Breast epithelium (tissue), 4 donors: ENCODE measurements at regions not wholly inside any gene's neighbourhood (a gene's known extent, or its start where the extent isn't known, plus 50 kb on each side); places are given as distances from the start of the nearest gene placed in this dataset.

Experiments used
- DNase-seq, 2 donors: peaks; one replicate each; pipeline ENCODE4 v3.0.0-alpha.2; 2019; ENCODE audit warnings: low spot score in 2 of 2
- H3K27ac ChIP-seq, 2 donors: fragments of 200-600 bp; sonication (generic) in 1 of 2; one replicate each; pipeline ENCODE4 v1.5.1; 2016 to 2019; ENCODE audit warnings: mild to moderate bottlenecking in 1 of 2
- H3K27me3 ChIP-seq, 2 donors: fragments of 200-600 bp; sonication (generic) in 1 of 2; one replicate each; pipeline versions ENCODE4 v1.5.1 to v1.6.0; 2017 to 2019; ENCODE audit warnings: control low read depth in 1 of 2, mild to moderate bottlenecking in 1 of 2
- H3K36me3 ChIP-seq: fragments of 200-600 bp; one replicate; pipeline ENCODE4 v1.5.1; 2019
- H3K4me1 ChIP-seq, 2 donors: fragments of 200-600 bp; sonication (generic); one replicate each; pipeline ENCODE4 v1.5.1; 2016 to 2019; ENCODE audit warnings: control low read depth in 1 of 2
- H3K4me3 ChIP-seq, 3 donors: fragments of 200-600 bp; sonication (generic); 1 replicate in 2 of 3; 2 replicates in 1 of 3; pipeline ENCODE4 v1.5.1; 2016 to 2019; ENCODE audit warnings: mild to moderate bottlenecking in 3 of 3, moderate library complexity in 2 of 3
- H3K9me3 ChIP-seq, 2 donors: fragments of 200-600 bp; sonication (generic) in 1 of 2; one replicate each; pipeline ENCODE4 v1.5.1; 2016 to 2019; ENCODE audit warnings: control low read depth in 1 of 2
- POLR2A ChIP-seq: fragments of 450-650 bp; IDR thresholded peaks from one replicate; pipeline ENCODE4 v1.6.1; 2016; ENCODE audit warnings: antibody characterized with exemption, mild to moderate bottlenecking, moderate library complexity
- POLR2AphosphoS5 ChIP-seq, 3 donors: sonication (generic); formaldehyde crosslinking; IDR thresholded peaks; one replicate each; pipeline ENCODE4 v1.6.1; 2017; ENCODE audit warnings: antibody characterized with exemption in 3 of 3
- intact Hi-C: fragments of 100-400 bp; cut with DNase I; formaldehyde crosslinking; loops from one replicate; pipeline ENCODE4 v1.15.1; 2023; ENCODE audit warnings: low total_unique reads
- TF ChIP-seq, protein P1 (sequence below), 3 donors: fragments of 450-650 bp; IDR thresholded peaks; one replicate each; pipeline ENCODE4 v1.5.1; 2016 to 2017; ENCODE audit warnings: antibody characterized with exemption in 3 of 3, mild to moderate bottlenecking in 3 of 3, moderate library complexity in 3 of 3

GRCh38 chr4:115790812-115791211 lies 677.4 kb upstream of the NDST4 start:
- Histone ChIP-seq H3K9me3 (no peaks in the 10 kb centered on the region), H3K36me3 (no peaks in the 10 kb centered on the region), H3K27me3 (no peaks in the 10 kb centered on the region), H3K4me1 (no peaks in the 10 kb centered on the region), H3K27ac (no peak overlapping the region), H3K4me3 (no peak overlapping the region)
- TF ChIP-seq POLR2A (no peak), POLR2AphosphoS5 (IDR thresholded peaks at IDR 0.05) (no peak)
- TF ChIP-seq, protein P1, sequence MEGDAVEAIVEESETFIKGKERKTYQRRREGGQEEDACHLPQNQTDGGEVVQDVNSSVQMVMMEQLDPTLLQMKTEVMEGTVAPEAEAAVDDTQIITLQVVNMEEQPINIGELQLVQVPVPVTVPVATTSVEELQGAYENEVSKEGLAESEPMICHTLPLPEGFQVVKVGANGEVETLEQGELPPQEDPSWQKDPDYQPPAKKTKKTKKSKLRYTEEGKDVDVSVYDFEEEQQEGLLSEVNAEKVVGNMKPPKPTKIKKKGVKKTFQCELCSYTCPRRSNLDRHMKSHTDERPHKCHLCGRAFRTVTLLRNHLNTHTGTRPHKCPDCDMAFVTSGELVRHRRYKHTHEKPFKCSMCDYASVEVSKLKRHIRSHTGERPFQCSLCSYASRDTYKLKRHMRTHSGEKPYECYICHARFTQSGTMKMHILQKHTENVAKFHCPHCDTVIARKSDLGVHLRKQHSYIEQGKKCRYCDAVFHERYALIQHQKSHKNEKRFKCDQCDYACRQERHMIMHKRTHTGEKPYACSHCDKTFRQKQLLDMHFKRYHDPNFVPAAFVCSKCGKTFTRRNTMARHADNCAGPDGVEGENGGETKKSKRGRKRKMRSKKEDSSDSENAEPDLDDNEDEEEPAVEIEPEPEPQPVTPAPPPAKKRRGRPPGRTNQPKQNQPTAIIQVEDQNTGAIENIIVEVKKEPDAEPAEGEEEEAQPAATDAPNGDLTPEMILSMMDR (IDR thresholded peaks at IDR 0.05), result no peak
- DNase-seq, result no peak
- intact Hi-C loops, result no loop called here

- intact Hi-C loops, result no loop called here
- no peak overlapping the region for H3K4me3 ChIP-seq
- DNase-seq, result no peak
- H3K27ac ChIP-seq, result no peak overlapping the region
- H3K27me3 ChIP-seq, result no peaks in the 10 kb centered on the region
- TF ChIP-seq POLR2A (no peak), POLR2AphosphoS5 (IDR thresholded peaks at IDR 0.05) (no peak)
- TF ChIP-seq, protein P1 (IDR thresholded peaks at IDR 0.05), result no peak
- no peaks in the 10 kb centered on the region for H3K9me3 ChIP-seq
- no peaks in the 10 kb centered on the region for H3K36me3 ChIP-seq
- no peaks in the 10 kb centered on the region for H3K4me1 ChIP-seq
These were observed 668.2 kb upstream of the NDST4 start for GRCh38 chr4:115781528-115782146.

GRCh38 chr4:115780835-115781234 lies 667.4 kb upstream of the NDST4 start:
- H3K4me1 ChIP-seq, result no peaks in the 10 kb centered on the region
- no peak overlapping the region for H3K27ac ChIP-seq
- no peaks in the 10 kb centered on the region for H3K9me3 ChIP-seq
- H3K36me3 ChIP-seq, result no peaks in the 10 kb centered on the region
- H3K4me3 ChIP-seq, result no peak overlapping the region
- no peak for DNase-seq
- no peaks in the 10 kb centered on the region for H3K27me3 ChIP-seq
- intact Hi-C loops, result no loop called here
- no peak for TF ChIP-seq POLR2A

- Histone ChIP-seq H3K27me3 (no peaks in the 10 kb centered on the region), H3K36me3 (no peaks in the 10 kb centered on the region), H3K4me1 (no peaks in the 10 kb centered on the region), H3K9me3 (no peaks in the 10 kb centered on the region), H3K27ac (no peak overlapping the region), H3K4me3 (no peak overlapping the region)
- intact Hi-C loops, result no loop called here
- no peak for TF ChIP-seq POLR2A
- no peak for TF ChIP-seq POLR2AphosphoS5 (IDR thresholded peaks at IDR 0.05)
- TF ChIP-seq, protein P1 (IDR thresholded peaks at IDR 0.05), result no peak
- no peak for DNase-seq
These were observed 666.8 kb upstream of the NDST4 start for GRCh38 chr4:115780268-115780667.

DNA sequence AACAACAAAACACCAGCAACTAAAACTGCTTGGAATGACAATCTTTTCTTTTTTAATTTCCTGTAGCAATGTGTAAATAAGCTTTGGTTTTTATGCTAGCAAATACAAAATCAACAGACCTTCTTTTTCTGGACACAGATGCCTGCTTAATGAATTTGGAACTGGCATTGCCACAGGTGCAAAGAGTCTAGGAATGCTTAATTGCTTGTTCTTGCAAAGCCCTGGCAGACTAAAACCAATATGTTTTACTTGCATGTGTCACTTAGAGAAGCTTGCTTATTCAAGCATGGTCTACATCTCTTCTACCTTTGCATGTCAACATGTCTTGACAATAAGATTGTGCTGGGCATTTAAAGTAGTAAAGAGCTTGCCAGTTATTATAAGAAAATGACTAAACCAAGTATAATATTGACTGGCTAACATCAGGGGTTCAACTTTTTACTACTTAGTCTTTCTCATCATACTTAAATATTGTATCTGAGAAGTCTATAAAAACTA lies 656.7 kb upstream of the NDST4 start:
- no peaks in the 10 kb centered on the region for H3K4me1 ChIP-seq
- H3K4me3 ChIP-seq, result no peak overlapping the region
- intact Hi-C loops, result no loop called here
- no peaks in the 10 kb centered on the region for H3K9me3 ChIP-seq
- no peaks in the 10 kb centered on the region for H3K36me3 ChIP-seq
- no peak overlapping the region for H3K27ac ChIP-seq
- no peaks in the 10 kb centered on the region for H3K27me3 ChIP-seq
- TF ChIP-seq POLR2A (no peak), POLR2AphosphoS5 (IDR thresholded peaks at IDR 0.05) (no peak)
- TF ChIP-seq, protein P1 (IDR thresholded peaks at IDR 0.05), result no peak
- DNase-seq, result no peak
